Central memory CD8-positive, alpha-beta T cell (primary cell): ENCODE measurements at regions not wholly inside any gene's neighbourhood (a gene's known extent, or its start where the extent isn't known, plus 50 kb on each side); places are given as distances from the start of the nearest gene placed in this dataset.

ENCODE experiments used
- ATAC-seq: fragments of 150-1000 bp; cut with Tn5 transposase; replicated peaks from 2 replicates; pipeline ENCODE4 v1.10.0; 2022; ENCODE audit warnings: mild to moderate bottlenecking, moderate FRiP score, moderate number of reproducible peaks; ENCODE audit not compliant: poor library complexity, severe bottlenecking; ENCODE audit errors: extremely low read depth
- DNase-seq, 2 donors: peaks; one replicate each; pipeline ENCODE4 v3.0.0; 2021; ENCODE audit warnings: low spot score in 2 of 2
- H3K27ac Mint-ChIP-seq: one replicate; pipeline ENCODE4 v1.8.0; 2022; ENCODE audit warnings: low read depth, mild to moderate bottlenecking, moderate library complexity, mixed read lengths
- H3K27me3 Mint-ChIP-seq: one replicate; pipeline ENCODE4 v1.8.0; 2022; ENCODE audit warnings: mixed read lengths
- H3K36me3 Mint-ChIP-seq: one replicate; pipeline ENCODE4 v1.8.0; 2022; ENCODE audit warnings: mild to moderate bottlenecking, moderate library complexity, mixed read lengths; ENCODE audit not compliant: insufficient read depth
- H3K4me1 Mint-ChIP-seq: one replicate; pipeline ENCODE4 v1.8.0; 2022; ENCODE audit warnings: mixed read lengths
- H3K4me3 Mint-ChIP-seq: one replicate; pipeline ENCODE4 v1.8.0; 2022; ENCODE audit warnings: mild to moderate bottlenecking, moderate library complexity, mixed read lengths
- H3K9me3 Mint-ChIP-seq: one replicate; pipeline ENCODE4 v1.8.0; 2022; ENCODE audit warnings: mixed read lengths

DNA sequence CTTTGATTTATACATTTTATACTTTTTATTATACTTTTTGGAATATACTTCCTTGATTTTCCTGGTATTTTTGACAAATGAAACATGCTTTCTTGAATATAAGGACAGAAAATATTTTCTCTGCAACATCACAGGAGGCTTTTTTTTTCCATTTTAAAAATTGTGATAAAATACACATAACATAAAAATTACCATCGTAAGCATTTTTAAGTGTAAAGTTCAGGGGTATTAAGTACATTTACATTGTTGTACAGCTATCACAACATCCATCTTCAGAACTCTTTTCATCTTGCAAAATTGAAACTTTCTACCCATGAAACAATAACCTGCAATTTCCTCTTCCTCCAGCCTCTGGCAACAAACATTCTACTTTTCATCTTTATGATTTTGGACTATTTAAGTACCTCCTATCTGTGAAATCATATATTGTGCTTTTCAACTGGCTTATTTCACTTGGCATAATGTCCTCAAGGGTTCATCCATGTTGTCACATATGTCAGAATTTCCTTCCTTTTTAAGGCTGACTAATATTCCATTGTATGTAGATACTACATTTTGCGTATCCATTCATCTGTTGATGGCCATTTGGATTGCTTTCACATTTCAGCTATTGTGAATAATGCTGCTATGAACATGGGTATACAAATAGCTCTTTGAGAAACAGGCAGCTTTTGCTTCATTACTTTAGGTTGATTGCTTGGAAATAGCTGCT, 412.6 kb downstream of the RAPGEF2 start:
- peaks cover 2% of the 10 kb centered on the region for H3K36me3 Mint-ChIP-seq
- H3K4me1 Mint-ChIP-seq: no peaks in the 10 kb centered on the region

DNA sequence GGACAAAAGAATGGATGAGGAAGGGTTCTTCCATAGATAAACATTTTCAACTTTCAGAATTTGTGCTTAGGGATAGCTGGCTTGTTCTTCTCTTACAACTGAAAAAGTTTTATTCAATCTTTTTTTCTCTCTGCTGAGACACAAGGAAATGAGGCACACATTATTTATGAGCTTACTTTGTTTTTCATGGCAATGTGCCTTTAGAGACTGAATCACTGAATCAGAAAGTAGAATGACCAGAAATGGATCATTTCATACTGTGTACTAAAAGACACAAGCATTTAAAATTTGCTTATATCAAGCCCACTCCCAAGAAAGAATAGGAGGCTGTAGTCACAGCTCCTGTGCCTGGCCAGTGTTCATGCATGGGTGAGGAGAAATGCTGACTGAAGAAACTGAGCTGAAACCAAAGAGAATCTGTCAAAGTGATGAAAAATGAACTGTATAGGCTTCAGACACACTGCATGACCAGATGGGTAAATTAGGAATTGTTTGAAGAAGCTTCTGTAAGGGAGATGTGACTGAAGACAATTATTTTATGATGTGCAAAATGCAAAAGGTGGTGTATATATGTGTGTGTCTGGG, 413.8 kb downstream of the RAPGEF2 start:
- Mint-ChIP-seq H3K27ac (no peak overlapping the region), H3K4me3 (no peak overlapping the region), H3K27me3 (peaks cover 13% of the 10 kb centered on the region), H3K4me1 (no peaks in the 10 kb centered on the region), H3K9me3 (peaks cover 16% of the 10 kb centered on the region), H3K36me3 (peaks cover 2% of the 10 kb centered on the region)
- ATAC-seq (no peak), DNase-seq (no peak)

More for the DNA sequence above, 412.6 kb downstream of the RAPGEF2 start:
- DNase-seq: no peak
- H3K27ac Mint-ChIP-seq: no peak overlapping the region
- H3K9me3 Mint-ChIP-seq: peaks cover 16% of the 10 kb centered on the region
- H3K4me3 Mint-ChIP-seq: no peak overlapping the region
- H3K27me3 Mint-ChIP-seq: peaks cover 13% of the 10 kb centered on the region
- ATAC-seq: no peak

DNA sequence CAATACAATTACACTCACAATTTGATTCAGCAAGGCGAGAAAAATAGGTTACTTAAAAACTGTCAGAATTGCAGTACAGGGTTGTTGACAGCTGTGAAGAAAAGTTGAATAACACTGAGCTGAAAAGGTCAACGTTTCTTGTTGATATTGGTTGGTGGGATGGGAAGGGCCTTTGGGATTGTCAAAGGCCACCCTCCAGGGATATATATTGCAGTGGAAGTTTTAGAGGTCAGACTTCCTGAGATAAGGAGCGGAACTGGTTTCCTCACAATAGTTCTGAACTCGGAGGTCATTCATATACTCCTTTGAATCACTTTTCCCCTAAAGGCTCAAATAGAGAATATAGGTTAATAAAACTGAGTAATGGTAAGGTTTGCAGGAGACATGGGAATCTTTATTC, 417.2 kb downstream of the RAPGEF2 start:
- no peaks in the 10 kb centered on the region for H3K4me1 Mint-ChIP-seq
- peaks cover 9% of the 10 kb centered on the region for H3K9me3 Mint-ChIP-seq
- H3K27me3 Mint-ChIP-seq: peaks cover 13% of the 10 kb centered on the region
- no peak overlapping the region for H3K27ac Mint-ChIP-seq
- DNase-seq (no peak), ATAC-seq (no peak)
- no peaks in the 10 kb centered on the region for H3K36me3 Mint-ChIP-seq
- no peak overlapping the region for H3K4me3 Mint-ChIP-seq

DNA sequence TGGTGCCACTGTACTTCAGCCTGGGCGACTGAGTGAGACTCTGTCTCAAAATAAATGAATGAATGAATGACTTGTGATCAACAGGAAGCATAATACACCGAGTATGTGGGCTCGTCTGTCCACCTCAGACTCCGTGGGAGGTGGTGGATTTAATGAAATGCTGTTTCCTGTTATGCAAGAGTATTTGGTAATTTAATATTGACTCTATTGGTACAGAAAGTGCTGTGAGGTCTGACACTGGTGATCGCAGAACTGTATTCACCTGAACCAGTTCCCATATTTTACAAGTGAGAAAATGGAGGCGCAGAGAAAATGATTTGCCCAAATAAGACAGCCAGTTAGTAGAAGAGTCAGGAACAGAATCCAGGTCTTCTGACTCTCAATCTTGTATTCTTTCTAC, 423.3 kb downstream of the RAPGEF2 start:
- H3K27ac Mint-ChIP-seq: no peak overlapping the region
- ATAC-seq: no peak
- no peak for DNase-seq
- no peaks in the 10 kb centered on the region for H3K4me1 Mint-ChIP-seq
- no peaks in the 10 kb centered on the region for H3K27me3 Mint-ChIP-seq
- H3K36me3 Mint-ChIP-seq: no peaks in the 10 kb centered on the region
- peaks cover 10% of the 10 kb centered on the region for H3K9me3 Mint-ChIP-seq
- no peak overlapping the region for H3K4me3 Mint-ChIP-seq

DNA sequence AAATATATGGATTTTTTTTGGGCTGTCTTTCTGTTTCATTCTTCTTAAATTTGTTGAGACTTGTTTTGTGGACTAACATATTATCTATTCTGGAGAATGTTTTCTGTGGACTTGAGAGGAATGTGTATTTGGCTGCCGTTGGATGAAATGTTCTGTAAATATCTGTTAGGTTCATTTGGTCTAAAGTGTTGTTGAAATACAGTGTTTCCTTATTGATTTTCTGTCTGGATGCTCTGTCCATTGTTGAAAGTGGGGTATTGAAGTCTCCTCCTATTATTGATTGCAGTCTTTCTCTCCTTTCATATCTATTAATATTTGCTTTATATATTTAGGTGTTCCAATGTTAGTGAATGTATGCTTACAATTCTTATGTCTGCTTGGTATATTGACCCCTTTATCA, 431.8 kb downstream of the RAPGEF2 start:
- DNase-seq: no peak
- Mint-ChIP-seq H3K27me3 (no peaks in the 10 kb centered on the region), H3K9me3 (peaks cover 30% of the 10 kb centered on the region), H3K4me3 (no peak overlapping the region), H3K36me3 (peaks cover 2% of the 10 kb centered on the region), H3K27ac (no peak overlapping the region), H3K4me1 (no peaks in the 10 kb centered on the region)
- ATAC-seq: no peak

DNA sequence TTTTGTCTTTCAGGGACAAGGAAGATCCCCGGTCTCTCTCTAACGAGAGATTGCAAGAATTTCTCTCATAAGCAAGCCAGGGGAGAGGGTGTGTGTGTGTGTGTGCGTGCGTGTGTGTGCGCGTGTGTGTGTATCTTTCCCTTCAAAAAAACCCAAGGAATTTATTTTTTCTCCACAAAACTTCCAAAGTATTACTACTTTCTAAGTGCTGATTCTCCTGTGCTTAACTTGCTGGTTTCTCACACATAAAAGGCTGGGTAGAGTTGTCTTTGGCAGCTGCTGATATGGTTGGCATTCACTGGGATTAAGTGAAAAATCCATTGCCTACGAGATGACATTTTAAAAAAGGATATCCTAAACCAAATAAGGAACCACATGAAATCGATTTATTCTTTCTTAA, 435.7 kb downstream of the RAPGEF2 start:
- no peaks in the 10 kb centered on the region for H3K27me3 Mint-ChIP-seq
- no peak for DNase-seq
- H3K27ac Mint-ChIP-seq: no peak overlapping the region
- no peak for ATAC-seq
- H3K9me3 Mint-ChIP-seq: peaks cover 19% of the 10 kb centered on the region
- H3K4me1 Mint-ChIP-seq: no peaks in the 10 kb centered on the region
- peaks cover 2% of the 10 kb centered on the region for H3K36me3 Mint-ChIP-seq
- no peak overlapping the region for H3K4me3 Mint-ChIP-seq

DNA sequence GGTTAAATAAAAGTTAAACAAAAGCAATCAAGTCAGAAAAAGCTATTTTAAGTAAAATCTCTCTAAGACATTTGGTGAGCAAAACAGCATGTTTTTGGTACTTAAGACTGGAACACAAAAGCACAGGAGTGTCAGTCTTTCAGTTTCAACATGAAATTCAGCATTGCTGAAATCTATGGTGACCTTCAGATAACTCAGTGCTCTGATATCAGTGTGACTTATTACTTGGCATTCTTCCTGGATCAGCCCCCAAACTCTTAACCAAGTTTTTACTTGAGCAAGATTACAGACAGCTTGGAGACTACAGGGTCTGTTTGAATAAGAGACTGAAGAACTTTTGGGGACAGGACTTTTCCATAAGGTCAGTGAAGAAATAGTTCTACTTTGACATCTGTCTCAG, 437.2 kb downstream of the RAPGEF2 start:
- ATAC-seq: no peak
- H3K27ac Mint-ChIP-seq: no peak overlapping the region
- no peak for DNase-seq
- no peaks in the 10 kb centered on the region for H3K27me3 Mint-ChIP-seq
- peaks cover 2% of the 10 kb centered on the region for H3K36me3 Mint-ChIP-seq
- H3K4me1 Mint-ChIP-seq: no peaks in the 10 kb centered on the region
- peaks cover 15% of the 10 kb centered on the region for H3K9me3 Mint-ChIP-seq
- no peak overlapping the region for H3K4me3 Mint-ChIP-seq

DNA sequence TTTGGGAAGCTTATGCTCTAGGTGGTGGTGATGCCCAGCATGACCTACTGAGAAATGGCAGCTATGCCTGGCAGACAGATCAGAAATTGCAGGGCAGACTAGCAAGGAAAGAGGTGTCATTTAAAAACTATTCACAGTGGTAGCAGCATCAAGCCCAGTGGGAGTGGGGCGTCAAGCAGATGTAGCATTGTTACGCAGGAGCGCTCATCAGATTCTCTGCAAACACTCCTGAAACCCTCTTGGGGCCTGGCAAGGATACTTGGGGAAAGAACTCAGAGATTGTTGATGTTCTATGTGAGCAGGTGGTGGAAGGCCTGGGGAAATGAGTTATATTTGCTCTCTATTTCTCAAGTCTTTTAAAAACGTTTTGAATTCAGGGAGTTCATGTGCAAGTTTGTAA, 437.6 kb downstream of the RAPGEF2 start:
- ATAC-seq: no peak
- H3K9me3 Mint-ChIP-seq: peaks cover 13% of the 10 kb centered on the region
- no peak overlapping the region for H3K4me3 Mint-ChIP-seq
- H3K36me3 Mint-ChIP-seq: peaks cover 2% of the 10 kb centered on the region
- no peaks in the 10 kb centered on the region for H3K4me1 Mint-ChIP-seq
- no peaks in the 10 kb centered on the region for H3K27me3 Mint-ChIP-seq
- no peak for DNase-seq
- no peak overlapping the region for H3K27ac Mint-ChIP-seq

DNA sequence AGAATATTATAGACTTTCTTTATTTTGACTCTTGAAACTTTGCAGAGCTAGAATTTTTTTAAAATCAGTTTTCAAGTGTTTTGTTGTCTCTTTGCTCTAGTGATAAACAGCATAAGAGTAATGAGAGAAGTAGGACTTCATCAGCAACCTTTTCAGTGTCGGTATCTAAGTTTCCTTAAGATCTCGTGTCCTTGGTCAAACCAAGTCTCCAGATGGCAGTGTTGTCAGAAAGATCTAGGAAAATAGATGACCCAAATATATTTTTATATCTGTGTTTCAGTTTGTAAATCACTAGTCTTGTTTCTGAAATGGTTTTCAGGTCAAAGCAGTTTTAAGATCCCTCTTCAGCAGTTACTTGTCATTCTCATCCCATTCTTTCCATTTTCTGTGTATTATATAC, 438.3 kb downstream of the RAPGEF2 start:
- H3K4me3 Mint-ChIP-seq: no peak overlapping the region
- peaks cover 8% of the 10 kb centered on the region for H3K9me3 Mint-ChIP-seq
- no peaks in the 10 kb centered on the region for H3K4me1 Mint-ChIP-seq
- H3K27me3 Mint-ChIP-seq: no peaks in the 10 kb centered on the region
- H3K27ac Mint-ChIP-seq: no peak overlapping the region
- peaks cover 1% of the 10 kb centered on the region for H3K36me3 Mint-ChIP-seq
- DNase-seq (no peak), ATAC-seq (no peak)

DNA sequence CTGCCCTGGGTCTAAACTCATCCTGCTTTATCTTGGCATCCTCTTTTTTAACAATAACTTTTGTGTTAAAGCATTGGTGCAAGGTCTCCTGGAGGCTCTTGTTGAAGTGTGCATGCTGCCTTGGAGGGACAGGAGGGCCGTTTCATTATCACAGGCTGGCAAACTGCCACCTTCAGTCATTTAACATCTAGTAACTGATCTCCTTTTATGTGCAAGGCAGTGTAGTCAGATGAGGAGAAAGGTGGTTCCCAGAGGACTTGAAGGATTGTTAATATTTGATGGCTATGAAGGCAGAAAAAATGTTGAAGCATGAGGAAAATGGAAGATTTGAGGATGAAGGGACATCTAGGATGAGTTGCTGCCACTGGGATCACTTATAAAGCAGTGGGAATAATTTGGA, 439.4 kb downstream of the RAPGEF2 start:
- H3K27me3 Mint-ChIP-seq: no peaks in the 10 kb centered on the region
- H3K27ac Mint-ChIP-seq: no peak overlapping the region
- no peak overlapping the region for H3K4me3 Mint-ChIP-seq

DNA sequence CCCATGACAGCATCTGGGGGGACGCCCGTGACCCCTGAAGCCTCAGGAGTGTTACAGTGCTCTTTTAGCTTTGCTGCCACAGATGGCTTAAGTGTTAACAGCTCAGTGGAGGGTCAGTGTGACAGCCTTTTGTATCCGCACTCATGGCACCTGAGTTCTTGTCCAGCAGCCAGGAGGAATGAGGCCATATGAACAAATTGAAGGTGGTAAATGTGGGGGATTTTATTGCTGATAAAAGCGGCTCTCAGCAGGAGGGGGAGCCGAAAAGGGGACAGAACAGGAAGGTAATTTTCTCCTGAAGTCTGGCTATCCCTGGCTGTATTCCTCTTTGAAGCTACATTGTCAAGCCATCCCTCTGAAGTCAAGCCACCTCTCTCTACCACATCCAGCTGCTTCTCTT, 441.0 kb downstream of the RAPGEF2 start:
- no peaks in the 10 kb centered on the region for H3K27me3 Mint-ChIP-seq
- H3K9me3 Mint-ChIP-seq: no peaks in the 10 kb centered on the region
- ATAC-seq (no peak), DNase-seq (no peak)
- no peaks in the 10 kb centered on the region for H3K36me3 Mint-ChIP-seq
- no peak overlapping the region for H3K4me3 Mint-ChIP-seq
- no peaks in the 10 kb centered on the region for H3K4me1 Mint-ChIP-seq
- no peak overlapping the region for H3K27ac Mint-ChIP-seq

More for the DNA sequence above, 439.4 kb downstream of the RAPGEF2 start:
- no peaks in the 10 kb centered on the region for H3K4me1 Mint-ChIP-seq
- H3K36me3 Mint-ChIP-seq: no peaks in the 10 kb centered on the region
- H3K9me3 Mint-ChIP-seq: no peaks in the 10 kb centered on the region
- no peak for ATAC-seq
- no peak for DNase-seq

DNA sequence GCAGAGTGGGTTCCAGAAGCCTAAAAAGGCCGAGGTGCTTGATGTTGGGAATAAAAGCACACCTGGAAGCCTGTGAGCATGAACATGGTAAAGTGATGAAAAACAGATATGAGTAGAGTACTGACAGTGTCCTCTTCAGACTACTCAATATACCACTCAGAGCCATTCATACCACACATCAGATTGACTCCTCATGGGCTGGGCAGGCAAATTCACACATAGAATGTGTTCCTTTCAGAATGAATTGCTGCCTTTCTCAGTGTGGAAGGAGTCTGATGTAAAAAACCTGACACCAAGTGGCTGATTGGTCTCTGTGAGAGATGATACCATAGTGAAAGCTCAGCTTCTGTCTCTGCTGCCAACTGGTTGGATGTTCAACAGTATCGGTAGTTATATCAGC, 442.7 kb downstream of the RAPGEF2 start:
- ATAC-seq (no peak), DNase-seq (no peak)
- Mint-ChIP-seq H3K9me3 (no peaks in the 10 kb centered on the region), H3K36me3 (no peaks in the 10 kb centered on the region), H3K4me1 (no peaks in the 10 kb centered on the region), H3K4me3 (no peak overlapping the region), H3K27me3 (no peaks in the 10 kb centered on the region), H3K27ac (no peak overlapping the region)

DNA sequence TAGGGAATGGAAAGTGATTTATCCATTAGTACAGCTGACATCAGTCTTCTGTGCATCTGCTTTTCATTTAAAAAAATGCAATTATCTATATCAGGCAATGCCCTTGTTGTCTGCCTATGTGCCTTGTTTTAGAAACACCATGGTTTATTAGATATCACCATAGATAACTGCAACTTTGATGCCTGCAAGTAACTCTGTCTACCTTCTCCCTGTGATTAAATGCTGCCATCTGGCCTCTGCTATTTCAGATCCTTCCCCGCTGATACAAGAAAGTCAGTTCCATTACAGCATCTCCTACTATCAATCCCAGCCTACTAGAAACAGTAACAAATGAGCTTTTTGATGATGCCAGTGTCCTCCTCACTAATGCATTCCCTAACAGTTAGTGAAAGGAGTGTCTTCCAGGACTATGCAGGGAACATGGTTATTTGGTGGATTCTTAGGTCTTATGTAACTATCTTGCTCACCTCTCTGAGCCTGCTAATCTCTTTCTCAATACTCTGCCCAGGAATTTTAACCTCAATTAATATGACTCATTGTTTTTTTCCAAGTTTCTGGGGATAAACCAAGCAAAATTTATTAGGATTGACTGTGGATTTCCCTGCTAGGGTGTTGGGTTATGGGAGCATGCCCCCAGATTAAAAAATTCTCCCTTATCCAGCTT, 444.9 kb downstream of the RAPGEF2 start:
- H3K4me3 Mint-ChIP-seq: no peak overlapping the region
- no peaks in the 10 kb centered on the region for H3K27me3 Mint-ChIP-seq
- no peak overlapping the region for H3K27ac Mint-ChIP-seq
- no peaks in the 10 kb centered on the region for H3K36me3 Mint-ChIP-seq
- ATAC-seq (no peak), DNase-seq (no peak)
- no peaks in the 10 kb centered on the region for H3K9me3 Mint-ChIP-seq
- no peaks in the 10 kb centered on the region for H3K4me1 Mint-ChIP-seq
